CD4-positive, alpha-beta T cell (primary cell): ENCODE measurements at regions not wholly inside any gene's neighbourhood (a gene's known extent, or its start where the extent isn't known, plus 50 kb on each side); places are given as distances from the start of the nearest gene placed in this dataset.

ENCODE experiments used
- ATAC-seq: fragments of 200-7000 bp; cut with Tn5 transposase; one replicate; pipeline ENCODE4 v1.10.0; 2022; ENCODE audit warnings: mild to moderate bottlenecking; ENCODE audit not compliant: poor library complexity
- CTCF ChIA-PET: fragments of 350-600 bp; sonication (Branson Sonifier 250); formaldehyde crosslinking; loops from one replicate; lab custom pipeline; 2021; ENCODE audit warnings: antibody characterized with exemption, inconsistent platforms; lab: Charles Lee
- POLR2A ChIA-PET: fragments of 350-600 bp; sonication (Branson Sonifier 250); formaldehyde crosslinking; loops from one replicate; lab custom pipeline; 2021; ENCODE audit warnings: antibody characterized with exemption, inconsistent platforms; lab: Charles Lee
- DNase-seq, 14 experiments: peaks; one replicate each; pipeline ENCODE4 v3.0.0-alpha.2; 2013 to 2020; ENCODE audit warnings: mixed read lengths in 2 of 14
- H3K27ac ChIP-seq, 2 donors: one replicate each; pipeline versions ENCODE4 v1.5.1 to v1.7.0; 2013; ENCODE audit warnings: low read length in 2 of 2, low read depth in 1 of 2, mild to moderate bottlenecking in 1 of 2
- H3K27me3 ChIP-seq, 2 experiments: 1 replicate in 1 of 2; 2 replicates in 1 of 2; pipeline versions ENCODE4 v1.6.1 to v1.7.0; 2013; ENCODE audit warnings: low read length in 2 of 2, control low read depth in 1 of 2, mild to moderate bottlenecking in 1 of 2, moderate library complexity in 1 of 2; ENCODE audit not compliant: insufficient read depth in 2 of 2, control insufficient read depth in 1 of 2
- H3K36me3 ChIP-seq: one replicate; pipeline ENCODE4 v1.6.1; 2013; ENCODE audit warnings: low read length, control low read depth; ENCODE audit not compliant: insufficient read depth
- H3K4me1 ChIP-seq: one replicate; pipeline ENCODE4 v1.6.1; 2013; ENCODE audit warnings: low read length, control low read depth; ENCODE audit not compliant: insufficient read depth
- H3K4me3 ChIP-seq: one replicate; pipeline ENCODE4 v1.5.1; 2013; ENCODE audit warnings: mild to moderate bottlenecking, low read length, moderate library complexity
- H3K9me3 ChIP-seq, 2 experiments: 1 replicate in 1 of 2; 2 replicates in 1 of 2; pipeline versions ENCODE4 v1.6.1 to v1.7.0; 2013; ENCODE audit warnings: low read length in 2 of 2, mild to moderate bottlenecking in 2 of 2, control low read depth in 1 of 2, moderate library complexity in 1 of 2; ENCODE audit not compliant: control insufficient read depth in 1 of 2, insufficient read depth in 1 of 2
- H3K27ac Mint-ChIP-seq: one replicate; pipeline ENCODE4 v1.8.0; 2020; ENCODE audit warnings: mixed read lengths
- H3K27me3 Mint-ChIP-seq: one replicate; pipeline ENCODE4 v1.8.0; 2021; ENCODE audit warnings: mixed read lengths
- H3K36me3 Mint-ChIP-seq: one replicate; pipeline ENCODE4 v1.8.0; 2021; ENCODE audit warnings: low read depth, mixed read lengths
- H3K4me1 Mint-ChIP-seq: one replicate; pipeline ENCODE4 v1.8.0; 2021; ENCODE audit warnings: low read depth, mixed read lengths
- H3K4me3 Mint-ChIP-seq: one replicate; pipeline ENCODE4 v1.8.0; 2020; ENCODE audit warnings: mild to moderate bottlenecking, mixed read lengths
- H3K9me3 Mint-ChIP-seq: one replicate; pipeline ENCODE4 v1.8.0; 2020; ENCODE audit warnings: mixed read lengths
- intact Hi-C, 2 experiments: fragments of 100-400 bp; cut with DNase I in 1 of 2; cut with micrococcal nuclease in 1 of 2; formaldehyde crosslinking; loops; one replicate each; pipeline versions ENCODE4 v1.15.1 to v1.9.0; 2023 to 2025; cut with DNase I, micrococcal nuclease
- TF ChIP-seq, protein P1 (sequence below): fragments of 200-600 bp; IDR thresholded peaks from one replicate; pipeline ENCODE4 v1.8.0; 2022; ENCODE audit warnings: antibody characterized with exemption, mild to moderate bottlenecking

DNA sequence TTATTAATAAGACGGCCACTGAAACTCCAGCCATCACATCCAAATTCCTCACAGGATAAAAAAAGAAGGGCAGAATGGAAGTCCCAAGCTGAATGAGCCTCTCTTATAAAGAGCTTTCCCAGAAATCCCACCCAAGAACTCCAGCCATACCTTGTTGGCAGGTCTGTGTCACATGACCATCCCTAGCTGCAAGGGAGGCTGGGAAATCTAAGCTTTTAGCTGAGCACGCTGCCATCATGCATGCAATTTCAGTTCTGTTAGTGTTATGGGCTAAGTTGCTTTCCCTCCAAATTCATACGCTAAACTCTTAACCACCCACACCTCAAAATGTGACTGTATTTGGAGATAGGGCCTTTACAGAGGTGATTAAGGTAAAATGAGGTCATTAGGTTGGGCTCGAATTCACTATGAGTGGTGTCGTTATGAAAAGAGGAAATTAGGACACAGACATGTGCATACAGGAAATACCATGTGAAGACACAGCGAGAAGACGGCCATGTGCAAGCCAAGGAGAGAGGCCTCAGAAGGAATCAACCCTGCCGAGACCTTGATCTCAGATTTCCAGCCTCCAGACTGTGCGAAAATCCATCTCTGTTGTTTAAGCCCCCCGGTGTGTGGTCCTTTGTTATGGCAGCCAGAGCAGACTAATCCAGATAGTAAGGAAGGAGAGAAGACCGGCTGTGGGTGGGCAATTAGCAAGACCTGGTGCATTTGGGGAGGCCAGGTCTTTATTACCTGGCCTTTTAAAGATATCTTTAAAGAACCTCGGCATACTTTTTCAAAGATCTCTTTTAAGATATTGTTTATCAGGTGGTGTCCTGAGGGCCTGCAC, 317.6 kb downstream of the BCOR start:
- ChIA-PET CTCF (no interaction called here), POLR2A (no interaction called here)
- TF ChIP-seq, protein P1, sequence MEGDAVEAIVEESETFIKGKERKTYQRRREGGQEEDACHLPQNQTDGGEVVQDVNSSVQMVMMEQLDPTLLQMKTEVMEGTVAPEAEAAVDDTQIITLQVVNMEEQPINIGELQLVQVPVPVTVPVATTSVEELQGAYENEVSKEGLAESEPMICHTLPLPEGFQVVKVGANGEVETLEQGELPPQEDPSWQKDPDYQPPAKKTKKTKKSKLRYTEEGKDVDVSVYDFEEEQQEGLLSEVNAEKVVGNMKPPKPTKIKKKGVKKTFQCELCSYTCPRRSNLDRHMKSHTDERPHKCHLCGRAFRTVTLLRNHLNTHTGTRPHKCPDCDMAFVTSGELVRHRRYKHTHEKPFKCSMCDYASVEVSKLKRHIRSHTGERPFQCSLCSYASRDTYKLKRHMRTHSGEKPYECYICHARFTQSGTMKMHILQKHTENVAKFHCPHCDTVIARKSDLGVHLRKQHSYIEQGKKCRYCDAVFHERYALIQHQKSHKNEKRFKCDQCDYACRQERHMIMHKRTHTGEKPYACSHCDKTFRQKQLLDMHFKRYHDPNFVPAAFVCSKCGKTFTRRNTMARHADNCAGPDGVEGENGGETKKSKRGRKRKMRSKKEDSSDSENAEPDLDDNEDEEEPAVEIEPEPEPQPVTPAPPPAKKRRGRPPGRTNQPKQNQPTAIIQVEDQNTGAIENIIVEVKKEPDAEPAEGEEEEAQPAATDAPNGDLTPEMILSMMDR = no peak
- H3K4me3 Mint-ChIP-seq = no peak overlapping the region
- H3K27ac Mint-ChIP-seq = no peak overlapping the region
- H3K36me3 ChIP-seq = no peaks in the 10 kb centered on the region
- H3K4me1 Mint-ChIP-seq = peaks cover 13% of the 10 kb centered on the region
- H3K4me1 ChIP-seq = peaks cover 20% of the 10 kb centered on the region
- no peaks in the 10 kb centered on the region for H3K27me3 ChIP-seq
- H3K27ac ChIP-seq = no peak overlapping the region
- ATAC-seq = no peak
- H3K4me3 ChIP-seq = no peak overlapping the region
- intact Hi-C loops = no loop called here
- H3K27me3 Mint-ChIP-seq = no peaks in the 10 kb centered on the region
- peaks cover 0 to 8% of the 10 kb centered on the region in 2 experiments for H3K9me3 ChIP-seq
- no peaks in the 10 kb centered on the region for H3K9me3 Mint-ChIP-seq
- DNase-seq = peak in 1 of 14 experiments; percentile 17
- peaks cover 5% of the 10 kb centered on the region for H3K36me3 Mint-ChIP-seq

DNA sequence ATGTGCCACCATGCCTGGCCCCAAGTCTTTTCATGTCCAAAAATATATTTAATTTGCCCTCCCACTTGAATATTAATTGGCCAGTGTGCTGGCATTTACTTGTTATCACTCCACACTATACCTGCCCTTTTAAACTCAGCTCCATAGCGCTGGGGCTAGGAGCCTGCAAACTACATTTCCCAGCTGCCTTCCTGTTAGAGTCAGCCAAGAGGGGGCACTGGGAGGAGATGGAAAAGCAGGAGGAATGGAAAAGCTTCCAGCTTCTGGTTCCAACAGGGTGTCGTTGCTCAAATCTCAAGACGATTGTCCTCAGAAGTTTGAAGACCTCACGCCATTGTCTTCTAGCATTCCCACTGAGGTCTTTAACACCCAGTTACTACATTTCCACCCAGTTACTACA, 315.5 kb downstream of the BCOR start:
- peaks cover 6% of the 10 kb centered on the region for H3K4me1 Mint-ChIP-seq
- no peak overlapping the region for H3K27ac Mint-ChIP-seq
- DNase-seq (no peak), ATAC-seq (no peak)
- no peak overlapping the region for H3K4me3 Mint-ChIP-seq
- peaks cover 5% of the 10 kb centered on the region for H3K36me3 Mint-ChIP-seq
- intact Hi-C loops = no loop called here
- no peaks in the 10 kb centered on the region for H3K27me3 Mint-ChIP-seq
- Histone ChIP-seq H3K4me3 (no peak overlapping the region), H3K27ac (no peak overlapping the region), H3K27me3 (no peaks in the 10 kb centered on the region), H3K36me3 (no peaks in the 10 kb centered on the region), H3K9me3 (peaks cover 0 to 8% of the 10 kb centered on the region in 2 experiments), H3K4me1 (peaks cover 4% of the 10 kb centered on the region)
- H3K9me3 Mint-ChIP-seq = no peaks in the 10 kb centered on the region
- POLR2A ChIA-PET = interaction anchor here (1.0 kb wide), 1 partner anchor 8 kb away, joined by 3 read pairs; no protein-coding TSS in a partner anchor
- CTCF ChIA-PET = interaction anchor here (0.7 kb wide), 1 partner anchor 72 kb away, joined by 3 read pairs; no protein-coding TSS in a partner anchor
- TF ChIP-seq, protein P1 = no peak

DNA sequence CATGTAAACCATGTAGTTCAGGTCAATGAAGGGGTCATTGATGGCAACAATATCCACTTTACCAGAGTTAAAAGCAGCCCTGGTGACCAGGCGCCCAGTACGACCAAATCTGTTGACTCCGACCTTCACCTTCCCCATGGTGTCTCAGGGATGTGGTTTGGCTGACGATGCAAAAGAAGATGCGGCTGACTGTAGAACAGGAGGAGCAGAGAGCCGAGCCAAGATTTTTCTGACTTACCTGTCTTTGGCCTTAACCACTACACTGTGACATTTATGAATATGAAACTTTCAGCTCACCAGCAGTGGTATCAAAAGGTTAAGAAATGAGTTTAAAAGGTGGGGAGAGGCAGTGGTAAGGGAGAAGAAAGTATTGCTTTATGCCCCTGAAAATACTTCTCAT, 309.8 kb downstream of the BCOR start:
- no peaks in the 10 kb centered on the region for H3K27me3 Mint-ChIP-seq
- TF ChIP-seq, protein P1 = no peak
- H3K4me1 Mint-ChIP-seq = no peaks in the 10 kb centered on the region
- Histone ChIP-seq H3K27ac (no peak overlapping the region), H3K27me3 (no peaks in the 10 kb centered on the region), H3K4me1 (no peaks in the 10 kb centered on the region), H3K9me3 (no peaks in the 10 kb centered on the region), H3K36me3 (no peaks in the 10 kb centered on the region), H3K4me3 (no peak overlapping the region)
- no peak for ATAC-seq
- H3K27ac Mint-ChIP-seq = no peak overlapping the region
- ChIA-PET CTCF (no interaction called here), POLR2A (no interaction called here)
- no peaks in the 10 kb centered on the region for H3K9me3 Mint-ChIP-seq
- intact Hi-C loops = no loop called here
- DNase-seq = no peak
- H3K4me3 Mint-ChIP-seq = no peak overlapping the region
- no peaks in the 10 kb centered on the region for H3K36me3 Mint-ChIP-seq
